Caco-2 (cell line): ENCODE measurements at regions not wholly inside any gene's neighbourhood (a gene's known extent, or its start where the extent isn't known, plus 50 kb on each side); places are given as distances from the start of the nearest gene placed in this dataset.

Experiments
- BruUV-seq: library from RNA; stranded (reverse); fragments of 400-500 nt; replicated peaks from 2 replicates; lab custom pipeline; 2021; lab: Mats Ljungman, UMichigan
- CTCF ChIA-PET: fragments of 300-600 bp; sonication (Branson Sonifier 250); formaldehyde crosslinking; loops from one replicate; lab custom pipeline; 2022; ENCODE audit warnings: antibody characterized with exemption; lab: Charles Lee
- POLR2A ChIA-PET: fragments of 300-600 bp; sonication (Branson Sonifier 250); formaldehyde crosslinking; loops from one replicate; lab custom pipeline; 2022; ENCODE audit warnings: antibody characterized with exemption; lab: Charles Lee
- DNase-seq, 2 experiments: peaks; one replicate each; pipeline versions ENCODE4 v3.0.0 to v3.0.0-alpha.2; 2020 to 2022
- H3K27me3 ChIP-seq: replicated peaks from 2 replicates; pipeline ENCODE4 v1.6.0; 2011; ENCODE audit warnings: low read length; ENCODE audit not compliant: control insufficient read depth, insufficient read depth
- H3K36me3 ChIP-seq: 2 replicates; pipeline ENCODE4 v1.5.1; 2011; ENCODE audit warnings: low read length; ENCODE audit not compliant: control insufficient read depth, insufficient read depth
- H3K4me1 ChIP-seq: fragments of 250-450 bp; sonication (Bioruptor Pico); 2 replicates; pipeline ENCODE4 v1.5.1; 2020; ENCODE audit warnings: mild to moderate bottlenecking
- H3K4me3 ChIP-seq: 2 replicates; pipeline ENCODE4 v1.5.1; 2011; ENCODE audit warnings: low read depth, mild to moderate bottlenecking, control low read depth, low read length
- H3K9me3 ChIP-seq: fragments of 250-450 bp; sonication (Bioruptor Pico); 2 replicates; pipeline ENCODE4 v1.5.1; 2020; ENCODE audit warnings: mild to moderate bottlenecking, moderate library complexity
- H3K27ac Mint-ChIP-seq: one replicate; pipeline ENCODE4 v1.8.0; 2022; ENCODE audit warnings: mixed read lengths; ENCODE audit not compliant: unreplicated experiment
- H3K27me3 Mint-ChIP-seq: one replicate; pipeline ENCODE4 v1.8.0; 2022; ENCODE audit warnings: mixed read lengths; ENCODE audit not compliant: insufficient read depth, unreplicated experiment
- H3K36me3 Mint-ChIP-seq: one replicate; pipeline ENCODE4 v1.8.0; 2022; ENCODE audit warnings: mild to moderate bottlenecking, mixed read lengths; ENCODE audit not compliant: insufficient read depth, unreplicated experiment
- H3K4me1 Mint-ChIP-seq: one replicate; pipeline ENCODE4 v1.8.0; 2022; ENCODE audit warnings: low read depth, mixed read lengths; ENCODE audit not compliant: unreplicated experiment
- H3K4me3 Mint-ChIP-seq: one replicate; pipeline ENCODE4 v1.8.0; 2022; ENCODE audit warnings: mild to moderate bottlenecking, moderate library complexity, mixed read lengths; ENCODE audit not compliant: unreplicated experiment
- H3K9me3 Mint-ChIP-seq: one replicate; pipeline ENCODE4 v1.8.0; 2022; ENCODE audit warnings: mixed read lengths; ENCODE audit not compliant: unreplicated experiment
- CTCF ChIP-seq, 2 experiments: fragments of 200-600 bp in 1 of 2; IDR thresholded peaks; 1 replicate in 1 of 2; 2 replicates in 1 of 2; pipeline versions ENCODE4 v1.5.1 to v1.8.0; 2011 to 2022; ENCODE audit warnings: antibody characterized with exemption in 1 of 2, control low read depth in 1 of 2, inconsistent platforms in 1 of 2, low read depth in 1 of 2, low read length in 1 of 2, mild to moderate bottlenecking in 1 of 2, moderate library complexity in 1 of 2; ENCODE audit not compliant: insufficient read depth in 1 of 2, severe bottlenecking in 1 of 2, unreplicated experiment in 1 of 2
- intact Hi-C: fragments of 100-400 bp; cut with micrococcal nuclease; formaldehyde crosslinking; loops from one replicate; pipeline ENCODE4 v1.10.0; 2022; ENCODE audit not compliant: unreplicated experiment

- no peak for TF ChIP-seq CTCF (IDR thresholded peaks at IDR 0.05; ENCODE audit: insufficient read depth in 1 of 2, low read depth in 1 of 2, low read length in 1 of 2, severe bottlenecking in 1 of 2, unreplicated experiment in 1 of 2)
- Histone ChIP-seq H3K36me3 (no peaks in the 10 kb centered on the region), H3K4me3 (no peak overlapping the region), H3K9me3 (no peaks in the 10 kb centered on the region), H3K4me1 (no peaks in the 10 kb centered on the region), H3K27me3 (no peaks in the 10 kb centered on the region)
- POLR2A ChIA-PET, result no interaction called here
- CTCF ChIA-PET, result no interaction called here
- Mint-ChIP-seq H3K27me3 (peaks cover 3% of the 10 kb centered on the region), H3K4me1 (no peaks in the 10 kb centered on the region), H3K9me3 (no peaks in the 10 kb centered on the region), H3K36me3 (no peaks in the 10 kb centered on the region), H3K27ac (no peak overlapping the region), H3K4me3 (no peak overlapping the region)
- no TSS peak for BruUV-seq
- no peak for DNase-seq
- intact Hi-C loops, result no loop called here
These were observed 1176.4 kb downstream of the BRINP3 start for GRCh38 chr1:189301235-189301634.

DNA sequence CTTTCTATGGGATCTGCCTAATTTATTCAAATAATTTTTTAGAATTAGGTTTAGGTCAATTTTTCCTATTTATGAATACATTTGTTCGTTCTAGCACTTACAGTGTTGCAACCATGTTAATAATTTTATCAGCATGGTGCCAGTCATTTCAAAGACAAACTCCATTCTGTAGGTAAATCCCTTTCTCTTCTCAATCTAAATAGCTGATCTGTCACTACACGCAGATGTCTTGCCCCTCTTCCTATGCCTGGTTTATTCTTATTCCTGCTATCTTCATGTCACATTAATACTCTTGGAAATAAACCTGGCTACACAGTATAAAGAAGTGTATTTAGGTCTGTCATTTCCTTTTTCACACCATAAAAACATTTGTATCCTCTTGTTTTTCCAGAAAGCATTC, 1172.4 kb downstream of the BRINP3 start:
- Mint-ChIP-seq H3K36me3 (no peaks in the 10 kb centered on the region), H3K9me3 (no peaks in the 10 kb centered on the region), H3K27ac (no peak overlapping the region), H3K4me3 (no peak overlapping the region), H3K4me1 (no peaks in the 10 kb centered on the region), H3K27me3 (no peaks in the 10 kb centered on the region)
- H3K27me3 ChIP-seq, result no peaks in the 10 kb centered on the region
- intact Hi-C loops, result no loop called here
- ChIA-PET CTCF (no interaction called here), POLR2A (no interaction called here)
- no peak for DNase-seq
- no peaks in the 10 kb centered on the region for H3K4me1 ChIP-seq
- no TSS peak for BruUV-seq
- no peak for TF ChIP-seq CTCF (IDR thresholded peaks at IDR 0.05; ENCODE audit: insufficient read depth in 1 of 2, low read depth in 1 of 2, low read length in 1 of 2, severe bottlenecking in 1 of 2, unreplicated experiment in 1 of 2)
- no peaks in the 10 kb centered on the region for H3K36me3 ChIP-seq
- no peaks in the 10 kb centered on the region for H3K9me3 ChIP-seq
- no peak overlapping the region for H3K4me3 ChIP-seq

DNA sequence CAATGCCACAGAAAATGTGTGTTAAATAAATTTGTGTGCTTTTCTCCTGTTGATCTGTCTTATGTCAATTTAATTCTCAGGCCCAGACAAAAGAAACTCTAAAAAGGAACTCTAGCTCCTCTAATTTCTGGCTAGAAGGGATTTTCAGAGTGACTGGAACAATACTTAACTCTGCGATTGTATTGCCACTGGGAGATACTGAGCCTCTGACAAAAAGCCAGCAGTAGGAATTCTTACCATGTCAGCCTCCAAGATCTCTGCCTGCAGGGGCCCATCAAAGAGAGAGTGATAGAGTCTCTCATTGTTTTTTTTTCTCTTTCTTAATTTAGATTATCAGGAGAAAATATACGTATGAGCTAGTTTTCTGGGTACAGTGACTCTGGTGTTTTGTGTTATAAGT, 1165.7 kb downstream of the BRINP3 start:
- no TSS peak for BruUV-seq
- DNase-seq, result no peak
- POLR2A ChIA-PET, result no interaction called here
- no peaks in the 10 kb centered on the region for H3K27me3 Mint-ChIP-seq
- Histone ChIP-seq H3K27me3 (no peaks in the 10 kb centered on the region), H3K9me3 (no peaks in the 10 kb centered on the region), H3K36me3 (no peaks in the 10 kb centered on the region), H3K4me3 (no peak overlapping the region), H3K4me1 (no peaks in the 10 kb centered on the region; the same call in 1 of the 2 replicates)
- no peak overlapping the region for H3K27ac Mint-ChIP-seq
- no peaks in the 10 kb centered on the region for H3K9me3 Mint-ChIP-seq
- H3K36me3 Mint-ChIP-seq, result no peaks in the 10 kb centered on the region
- no peak overlapping the region for H3K4me3 Mint-ChIP-seq
- no peak for TF ChIP-seq CTCF (IDR thresholded peaks at IDR 0.05; ENCODE audit: insufficient read depth in 1 of 2, low read depth in 1 of 2, low read length in 1 of 2, severe bottlenecking in 1 of 2, unreplicated experiment in 1 of 2)
- intact Hi-C loops, result no loop called here
- CTCF ChIA-PET, result no interaction called here
- H3K4me1 Mint-ChIP-seq, result no peaks in the 10 kb centered on the region
